ENCODE measurements at regions not wholly inside any gene's neighbourhood (a gene's known extent, or its start where the extent isn't known, plus 50 kb on each side); places are given as distances from the start of the nearest gene placed in this dataset.
A peak's percentile ranks its signal among the peaks of the same experiment; 100 is the strongest.

DNA sequence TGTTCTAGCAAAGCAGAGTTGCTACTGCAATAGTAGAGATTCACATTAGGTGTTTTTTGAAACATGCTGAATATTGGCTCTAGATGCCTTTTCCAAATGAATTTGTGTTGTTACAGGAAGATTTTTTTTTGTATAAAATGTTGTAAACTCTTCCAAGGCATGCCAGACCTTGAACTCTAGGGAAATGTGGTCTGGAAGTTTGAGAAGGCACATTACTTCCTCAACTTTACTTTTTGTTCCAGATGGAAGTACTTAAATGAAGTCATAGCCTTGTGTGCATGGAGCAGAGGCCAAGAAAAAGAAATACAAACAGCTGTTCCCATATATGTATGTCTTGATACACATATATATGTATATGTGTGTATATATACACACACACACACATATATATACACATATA lies 585.7 kb upstream of the MARCKS start:
- no peak for DNase-seq

GRCh38 chr6:113276601-113277000 lies 580.5 kb upstream of the MARCKS start:
- no peak for DNase-seq

GRCh38 chr6:113277111-113277510 lies 580.0 kb upstream of the MARCKS start:
- no peak for DNase-seq

- DNase-seq = no peak
These were observed 576.1 kb upstream of the MARCKS start for GRCh38 chr6:113281014-113281413.

DNA sequence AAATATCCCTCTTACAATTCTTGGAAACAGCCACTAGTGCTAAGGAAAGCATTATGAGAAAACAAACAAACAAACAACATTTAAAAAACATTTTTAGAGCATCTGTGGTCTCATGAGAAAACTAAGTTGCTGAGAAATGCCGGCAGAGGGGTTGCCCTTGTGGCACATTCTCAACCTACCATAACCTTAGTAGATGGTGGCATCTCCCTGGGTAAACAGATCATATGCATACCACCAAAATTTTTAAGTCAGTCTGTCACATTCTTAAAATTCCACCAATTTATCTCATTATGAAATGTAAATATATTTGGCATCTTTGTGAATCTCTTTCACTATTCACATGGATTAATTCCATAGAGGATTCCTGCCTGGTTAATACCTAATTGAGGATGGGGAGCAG lies 575.7 kb upstream of the MARCKS start:
- no peak for DNase-seq

- no peak for DNase-seq
These were observed 569.7 kb upstream of the MARCKS start for GRCh38 chr6:113287396-113287795.

GRCh38 chr6:113288409-113288808 lies 568.7 kb upstream of the MARCKS start:
- no peak for DNase-seq

DNA sequence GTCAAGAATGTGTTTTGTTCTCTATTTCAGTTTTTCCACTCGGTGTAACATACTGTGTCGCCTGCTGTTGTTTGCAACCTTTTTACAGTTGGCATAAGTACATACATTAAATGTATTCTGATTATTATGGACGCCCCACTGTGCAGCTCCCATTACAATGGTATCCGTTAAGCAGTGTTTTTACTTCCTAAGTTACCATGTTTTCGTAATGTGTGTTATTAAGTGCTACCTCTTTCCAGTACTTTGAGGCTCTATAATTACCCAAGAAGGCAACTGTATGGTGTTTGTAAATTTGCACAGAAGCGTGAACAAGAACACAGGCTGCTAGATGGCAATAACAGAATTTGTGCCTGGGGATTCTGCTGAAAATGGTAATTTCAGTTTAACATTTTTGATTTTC lies 568.0 kb upstream of the MARCKS start:
- DNase-seq = peak; percentile 82

- DNase-seq = no peak
These were observed 566.5 kb upstream of the MARCKS start for GRCh38 chr6:113290684-113291083.

DNA sequence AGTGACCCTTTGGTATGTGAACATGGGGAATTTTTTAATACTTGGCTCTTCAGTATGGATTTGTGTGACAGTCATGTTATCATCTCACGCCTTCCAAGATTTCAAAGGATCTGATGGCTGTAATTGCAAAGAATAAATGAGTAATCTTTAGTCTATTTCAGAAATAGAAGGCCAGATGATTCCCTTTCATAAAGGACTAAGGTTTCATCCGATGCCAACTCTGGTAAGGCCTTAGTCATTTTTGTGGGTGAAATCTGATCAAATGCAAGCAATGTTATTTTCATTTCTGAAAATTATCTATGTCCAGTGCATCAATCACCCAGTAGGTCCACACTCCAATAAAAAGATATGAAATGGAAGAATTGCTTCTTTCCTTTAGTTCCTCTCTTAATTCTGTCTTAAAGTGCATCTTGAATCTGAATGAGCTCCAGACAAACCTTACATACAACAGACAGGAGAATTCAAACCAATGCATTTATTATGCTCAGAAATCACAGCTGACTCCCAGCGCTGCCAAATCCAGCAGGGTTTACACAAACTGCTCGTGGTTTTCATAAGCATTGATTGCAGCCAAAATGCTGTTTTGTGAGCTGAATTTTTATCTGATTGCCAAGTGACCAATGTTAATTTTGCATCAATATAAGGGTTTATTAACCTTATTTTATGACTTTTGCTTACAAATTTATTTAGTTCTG lies 565.2 kb upstream of the MARCKS start:
- no peak for DNase-seq

GRCh38 chr6:113292646-113293422 lies 564.3 kb upstream of the MARCKS start:
- no peak for DNase-seq

GRCh38 chr6:113293423-113293740 lies 563.8 kb upstream of the MARCKS start:
- no peak for DNase-seq

- no peak for DNase-seq
These were observed 557.6 kb upstream of the MARCKS start for GRCh38 chr6:113299531-113299930.

GRCh38 chr6:113301651-113302050 lies 555.5 kb upstream of the MARCKS start:
- no peak for DNase-seq

- no peak for DNase-seq
These were observed 553.0 kb upstream of the MARCKS start for GRCh38 chr6:113304116-113304515.

DNA sequence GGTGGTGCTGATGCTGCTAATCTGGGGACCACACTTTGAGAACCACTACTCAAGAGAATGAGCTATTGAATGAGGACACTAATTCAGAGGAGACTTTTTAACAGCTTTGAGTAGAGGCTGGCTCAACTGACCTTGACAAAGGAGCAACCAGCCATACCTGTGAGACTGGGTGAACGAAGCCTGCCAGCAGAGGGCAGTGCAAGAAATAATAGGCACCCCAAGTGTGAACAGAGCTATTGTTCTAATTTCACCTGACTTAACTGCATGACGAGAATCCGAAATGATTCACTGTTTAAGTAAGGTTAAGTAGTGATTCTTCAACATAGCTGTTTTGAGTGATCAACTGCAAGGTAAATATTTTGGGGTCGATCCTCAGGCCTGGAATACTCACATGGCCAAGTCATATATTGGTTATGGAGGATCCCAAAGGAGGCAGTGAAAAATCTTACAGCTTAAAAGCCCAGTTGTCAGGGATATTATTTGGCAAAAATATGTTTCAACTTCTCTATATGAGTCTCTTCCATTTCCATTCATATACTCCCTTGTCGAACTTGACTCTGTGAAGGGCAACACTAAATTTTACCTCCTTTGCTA lies 550.5 kb upstream of the MARCKS start:
- DNase-seq = no peak

- DNase-seq = no peak
These were observed 548.9 kb upstream of the MARCKS start for GRCh38 chr6:113308266-113308665.

DNA sequence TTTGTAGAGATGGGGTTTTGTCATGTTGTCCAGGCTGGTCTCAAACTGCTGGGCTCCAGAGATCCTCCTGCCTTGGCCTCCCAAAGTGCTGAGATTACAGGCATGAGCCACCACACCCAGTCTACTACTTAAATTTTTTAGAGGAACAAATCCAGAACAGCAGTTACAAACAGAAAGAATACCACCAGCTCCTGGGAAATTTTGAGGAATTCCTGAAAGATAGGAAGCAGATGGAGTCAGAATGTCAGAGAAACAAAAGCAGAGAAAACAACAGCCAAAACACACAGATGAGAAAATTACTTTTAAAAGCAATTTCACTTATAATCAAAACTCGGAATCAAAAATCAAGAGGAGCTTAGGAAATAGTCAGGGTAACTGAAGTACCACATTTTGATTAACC lies 543.3 kb upstream of the MARCKS start:
- no peak for DNase-seq

DNA sequence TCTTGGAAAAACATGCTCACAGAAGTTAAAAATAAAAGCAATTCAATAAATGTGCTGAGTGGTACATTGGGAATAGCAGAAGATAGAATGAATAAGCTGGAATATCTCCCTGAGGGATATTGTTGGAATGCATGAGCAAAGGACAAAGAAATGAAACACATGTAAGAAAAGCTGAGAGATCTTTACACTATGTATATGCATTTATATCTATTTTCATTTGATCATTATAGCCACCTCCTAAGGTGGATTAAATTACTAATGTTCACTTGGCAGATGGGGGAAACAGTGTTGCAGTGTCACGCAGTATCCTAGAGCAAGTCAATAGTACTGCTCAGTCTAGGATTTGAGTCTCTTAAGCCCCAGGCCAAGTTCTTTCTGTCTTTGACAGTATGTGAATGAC lies 542.0 kb upstream of the MARCKS start:
- DNase-seq = no peak

- DNase-seq = no peak
These were observed 541.3 kb upstream of the MARCKS start for GRCh38 chr6:113315879-113316278.

DNA sequence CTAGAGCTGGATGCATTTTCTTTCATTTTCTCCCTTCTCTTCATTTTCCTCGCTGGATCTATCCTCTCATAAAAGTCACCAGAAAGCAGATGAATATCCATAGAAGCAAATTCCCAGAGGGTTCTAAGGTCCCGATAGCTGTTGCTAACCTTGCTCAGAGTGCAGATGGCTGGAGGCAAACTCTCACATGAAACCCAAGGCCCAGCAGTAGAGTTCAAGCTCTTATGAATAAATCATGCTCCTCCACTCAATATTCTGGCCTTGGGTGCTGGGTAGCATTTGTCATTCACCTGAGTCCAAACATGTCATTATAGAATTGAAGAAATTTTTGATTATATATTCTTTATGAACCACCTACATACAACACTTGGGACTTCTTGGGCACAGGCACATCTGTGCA lies 539.7 kb upstream of the MARCKS start:
- no peak for DNase-seq

GRCh38 chr6:113317891-113318574 lies 539.1 kb upstream of the MARCKS start:
- peak; percentile 65 for DNase-seq

DNA sequence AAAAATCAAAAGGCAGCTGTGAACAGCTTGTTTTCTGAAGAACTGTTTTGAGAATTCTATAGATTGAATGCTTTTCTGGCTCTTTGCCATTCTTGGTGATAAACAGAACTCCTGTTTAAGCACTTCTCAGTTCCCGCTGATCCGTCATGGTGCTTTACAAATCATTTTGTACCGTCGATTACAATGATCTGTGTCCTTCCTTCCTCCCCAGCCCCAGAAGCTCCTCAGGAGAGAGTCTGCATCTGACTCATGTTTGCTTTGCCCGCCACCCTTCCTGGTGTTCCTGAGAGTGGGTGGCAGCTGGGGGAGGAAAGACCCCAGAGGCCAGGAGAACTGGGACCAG lies 538.6 kb upstream of the MARCKS start:
- DNase-seq = no peak

- no peak for DNase-seq
These were observed 536.5 kb upstream of the MARCKS start for GRCh38 chr6:113320653-113321052.
